HEK293T (cell line): ENCODE measurements at regions not wholly inside any gene's neighbourhood (a gene's known extent, or its start where the extent isn't known, plus 50 kb on each side); places are given as distances from the start of the nearest gene placed in this dataset.

Source experiments
- ARNT ChIP-seq: fragments of 450-650 bp; IDR thresholded peaks from 2 replicates; pipeline ENCODE4 v1.6.1; 2017; ENCODE audit warnings: mild to moderate bottlenecking
- BHLHE40 ChIP-seq: fragments of 450-650 bp; IDR thresholded peaks from 2 replicates; pipeline ENCODE4 v1.6.1; 2016; ENCODE audit warnings: mild to moderate bottlenecking, moderate library complexity, borderline replicate concordance
- ELF4 ChIP-seq: fragments of 450-650 bp; IDR thresholded peaks from 2 replicates; pipeline ENCODE4 v1.6.1; 2017; ENCODE audit warnings: antibody characterized with exemption
- FOXK2 ChIP-seq: fragments of 450-650 bp; IDR thresholded peaks from 2 replicates; pipeline ENCODE4 v1.6.1; 2016; ENCODE audit warnings: mild to moderate bottlenecking
- FOXM1 ChIP-seq: fragments of 450-650 bp; IDR thresholded peaks from 2 replicates; pipeline ENCODE4 v1.6.1; 2017; ENCODE audit warnings: mild to moderate bottlenecking, borderline replicate concordance
- HDGF ChIP-seq: fragments of 450-650 bp; IDR thresholded peaks from 2 replicates; pipeline ENCODE4 v1.6.1; 2017; ENCODE audit warnings: antibody characterized with exemption, borderline replicate concordance
- L3MBTL2 ChIP-seq: fragments of 450-650 bp; conservative IDR thresholded peaks from 2 replicates; pipeline ENCODE4 v1.6.1; 2016; ENCODE audit warnings: mild to moderate bottlenecking
- LEF1 ChIP-seq: fragments of 450-650 bp; IDR thresholded peaks from 2 replicates; pipeline ENCODE4 v1.6.1; 2017; ENCODE audit warnings: mild to moderate bottlenecking, borderline replicate concordance
- PKNOX1 ChIP-seq: fragments of 450-650 bp; IDR thresholded peaks from 2 replicates; pipeline ENCODE4 v1.6.1; 2016
- SP1 ChIP-seq: fragments of 450-650 bp; IDR thresholded peaks from 2 replicates; pipeline ENCODE4 v1.6.1; 2017
- SUZ12 ChIP-seq: fragments of 450-650 bp; IDR thresholded peaks from 2 replicates; pipeline ENCODE4 v1.6.1; 2016; ENCODE audit warnings: mild to moderate bottlenecking
- TARDBP ChIP-seq: fragments of 450-650 bp; IDR thresholded peaks from 2 replicates; pipeline ENCODE4 v1.6.1; 2016
- ZNF384 ChIP-seq: fragments of 450-650 bp; IDR thresholded peaks from 2 replicates; pipeline ENCODE4 v1.6.1; 2016

GRCh38 chr22:44611880-44612496 is 90.0 kb upstream of the PRR5 start:
- no peak for TF ChIP-seq SP1
- TF ChIP-seq TARDBP, result no peak
- no peak for TF ChIP-seq FOXK2
- TF ChIP-seq ELF4, result no peak
- no peak for TF ChIP-seq SUZ12
- no peak for TF ChIP-seq ARNT
- TF ChIP-seq L3MBTL2, result no peak
- TF ChIP-seq FOXM1, result no peak
- TF ChIP-seq PKNOX1, result no peak
- no peak for TF ChIP-seq BHLHE40
- no peak for TF ChIP-seq LEF1
- TF ChIP-seq HDGF, result no peak
- no peak for TF ChIP-seq ZNF384
